HG03521 (cell line): ENCODE measurements at regions not wholly inside any gene's neighbourhood (a gene's known extent, or its start where the extent isn't known, plus 50 kb on each side); places are given as distances from the start of the nearest gene placed in this dataset.
"Not testable (repeated sequence)": the region's sequence is repeated elsewhere in the genome, so short reads cannot be mapped to it uniquely, and the experiment has no call there.

Experiments used
- ATAC-seq: cut with Tn5 transposase; IDR thresholded peaks from one replicate; pipeline ENCODE4 v1.9.1; 2021; ENCODE audit warnings: mild to moderate bottlenecking, moderate library complexity; ENCODE audit not compliant: unreplicated experiment

DNA sequence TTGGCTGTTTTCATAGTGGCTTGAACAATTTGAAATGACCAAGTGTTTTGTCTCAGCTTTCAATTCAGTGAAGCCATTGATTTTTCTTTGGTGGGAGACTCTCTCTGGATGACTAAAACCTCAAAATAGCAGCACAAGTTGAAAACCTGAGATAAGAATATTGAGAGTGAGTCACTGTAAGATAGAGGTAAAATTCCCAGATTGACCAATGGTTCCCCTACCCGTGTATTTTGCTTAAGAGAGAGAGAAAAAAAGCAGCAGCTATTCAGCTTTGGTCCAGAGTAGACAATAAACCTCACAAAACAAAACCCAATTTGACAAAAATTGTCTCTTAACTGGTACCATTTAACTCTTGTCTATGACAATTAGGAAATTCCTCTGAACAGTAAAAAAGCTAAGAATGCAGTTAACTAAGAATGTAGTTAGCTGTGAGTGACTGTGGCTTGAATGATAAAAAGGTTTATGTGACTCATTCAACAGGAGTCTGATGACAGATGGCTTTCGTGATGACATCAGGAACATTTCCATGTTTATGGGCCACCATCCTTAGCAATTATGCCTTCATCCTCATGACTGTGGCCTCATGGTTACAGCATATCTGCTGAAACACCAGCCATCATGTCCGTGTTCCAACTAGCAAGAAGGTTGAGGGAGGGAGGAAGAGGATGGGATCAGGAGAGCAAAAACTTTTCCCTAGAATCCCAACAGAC, 356.9 kb downstream of the NDFIP2 start:
- no peak for ATAC-seq

DNA sequence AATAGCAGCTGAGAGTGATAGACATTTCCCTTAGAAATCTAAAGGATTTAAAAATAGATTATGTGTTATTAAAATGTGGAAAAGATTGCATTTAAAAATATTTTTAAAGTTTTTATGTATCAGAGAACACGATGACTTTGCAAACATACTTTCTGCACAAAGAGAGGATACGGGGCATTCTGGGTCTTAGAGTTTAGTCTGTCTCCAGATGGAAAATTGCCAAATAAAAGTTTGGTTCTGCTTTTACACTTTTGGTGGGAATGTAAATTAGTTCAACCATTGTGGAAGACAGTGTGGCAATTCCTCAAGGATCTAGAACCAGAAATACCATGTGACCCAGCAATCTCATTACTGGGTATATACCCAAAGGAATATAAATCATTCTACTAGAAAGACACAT, 355.2 kb downstream of the NDFIP2 start:
- ATAC-seq: not testable (repeated sequence)

DNA sequence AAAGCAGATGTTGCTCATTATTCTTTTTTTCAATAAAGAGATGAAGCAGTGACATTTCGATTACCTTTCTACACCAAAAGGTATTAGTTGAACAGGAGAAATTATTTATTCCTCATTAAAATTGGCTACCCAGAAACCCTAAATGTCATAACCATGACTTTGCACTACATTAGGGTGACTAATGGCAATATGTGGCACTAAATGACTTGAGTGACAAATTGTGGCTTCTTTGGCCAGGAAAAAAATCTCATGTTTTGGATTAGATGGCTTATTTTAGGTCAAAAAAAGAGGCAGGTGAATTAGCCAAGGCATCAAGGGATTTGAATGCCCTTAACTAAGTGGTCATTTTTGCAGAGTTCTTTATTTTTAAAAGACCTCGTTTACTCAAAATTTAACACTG, 353.9 kb downstream of the NDFIP2 start:
- no peak for ATAC-seq

DNA sequence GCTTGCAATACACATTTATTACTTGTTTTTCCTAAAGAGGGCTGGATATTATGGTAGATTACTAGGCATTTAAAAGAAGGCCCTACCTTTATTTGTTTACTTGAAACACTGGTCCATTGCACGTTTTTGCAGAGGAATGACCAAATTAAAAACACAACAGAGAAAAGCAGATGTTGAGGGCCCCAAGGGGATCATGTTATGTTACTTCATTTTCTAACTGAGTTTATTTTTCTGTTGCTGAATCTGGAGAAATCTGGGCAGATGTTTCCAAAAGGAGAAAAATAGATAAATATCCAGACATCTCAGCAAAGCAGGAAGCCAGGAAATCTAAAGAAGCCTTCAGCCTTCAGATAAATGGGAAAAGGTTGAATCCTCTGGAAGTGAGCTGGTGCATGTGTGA, 353.0 kb downstream of the NDFIP2 start:
- ATAC-seq: no peak

DNA sequence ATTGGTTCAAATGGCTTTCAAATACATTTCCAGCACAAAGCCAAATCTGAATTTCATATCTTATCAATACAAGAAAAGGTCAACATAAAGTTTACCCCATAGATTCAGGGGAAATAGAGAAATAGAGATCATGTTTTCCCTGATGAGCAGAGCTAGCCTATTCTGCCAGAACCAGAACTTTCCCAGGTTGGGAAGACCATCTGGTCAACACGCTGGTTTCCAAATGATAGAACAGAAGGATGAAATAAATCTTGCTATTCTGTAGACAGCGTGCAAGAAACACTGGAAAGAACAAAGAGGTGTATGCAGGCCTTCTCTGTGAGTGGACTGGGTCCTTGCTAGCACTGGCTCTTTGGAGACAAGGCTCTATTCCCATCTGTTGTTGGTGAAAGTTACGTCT, 350.6 kb downstream of the NDFIP2 start:
- no peak for ATAC-seq

DNA sequence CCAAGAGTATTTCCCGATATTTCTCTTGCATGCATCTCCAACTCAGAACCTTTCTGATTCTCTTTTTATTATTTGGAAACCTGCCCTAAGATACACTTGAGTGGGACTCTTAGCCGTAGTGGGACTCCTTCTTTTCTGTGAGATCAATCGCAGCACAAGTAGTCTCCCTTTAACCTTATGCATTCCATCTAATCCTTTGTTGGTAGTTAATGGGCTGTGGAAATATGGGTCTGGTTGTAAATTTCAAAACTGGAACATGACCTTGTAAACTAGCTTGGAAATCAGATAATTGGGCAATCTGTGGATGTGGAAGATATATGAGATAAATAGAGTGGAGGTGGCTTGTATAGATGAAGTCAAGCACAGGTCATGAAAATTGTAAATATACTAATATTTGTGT, 350.0 kb downstream of the NDFIP2 start:
- ATAC-seq: no peak

DNA sequence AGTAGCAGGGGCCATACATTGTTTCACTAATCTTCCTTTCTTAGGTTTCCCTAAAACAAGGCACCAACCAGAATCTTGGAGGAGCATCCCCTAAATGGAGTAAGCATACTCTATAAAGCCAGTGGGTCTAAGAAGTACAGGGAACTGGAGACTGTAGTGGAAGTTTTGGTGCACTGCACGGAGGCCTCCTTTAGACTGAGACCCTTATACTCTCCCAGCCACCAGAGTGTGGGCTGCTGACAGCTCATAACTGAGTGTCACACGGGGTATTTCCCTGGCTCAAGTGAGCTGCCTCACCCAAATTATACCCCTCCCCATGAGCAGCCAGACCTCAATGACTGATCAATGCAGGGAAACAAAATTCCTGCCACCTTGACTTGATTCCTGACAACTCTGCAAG, 349.5 kb downstream of the NDFIP2 start:
- no peak for ATAC-seq

DNA sequence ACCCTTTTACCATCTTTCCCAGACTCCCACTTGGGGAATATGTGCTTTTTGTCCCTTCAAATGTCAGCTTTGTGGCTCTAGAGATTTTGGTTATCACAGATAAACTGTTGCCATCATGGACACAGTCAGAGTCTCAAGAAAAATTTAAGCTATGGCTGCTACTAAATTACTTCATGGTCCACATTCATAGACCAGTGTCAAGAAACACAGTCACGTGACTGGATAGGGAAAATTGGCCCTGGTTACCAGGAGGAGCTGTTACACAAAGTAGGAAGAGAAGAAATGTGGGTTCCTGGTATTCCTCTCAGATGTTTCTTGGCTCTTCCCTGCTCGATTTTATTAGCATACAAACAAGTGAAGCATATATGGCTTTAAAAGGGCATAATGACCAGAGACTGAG, 348.9 kb downstream of the NDFIP2 start:
- no peak for ATAC-seq

DNA sequence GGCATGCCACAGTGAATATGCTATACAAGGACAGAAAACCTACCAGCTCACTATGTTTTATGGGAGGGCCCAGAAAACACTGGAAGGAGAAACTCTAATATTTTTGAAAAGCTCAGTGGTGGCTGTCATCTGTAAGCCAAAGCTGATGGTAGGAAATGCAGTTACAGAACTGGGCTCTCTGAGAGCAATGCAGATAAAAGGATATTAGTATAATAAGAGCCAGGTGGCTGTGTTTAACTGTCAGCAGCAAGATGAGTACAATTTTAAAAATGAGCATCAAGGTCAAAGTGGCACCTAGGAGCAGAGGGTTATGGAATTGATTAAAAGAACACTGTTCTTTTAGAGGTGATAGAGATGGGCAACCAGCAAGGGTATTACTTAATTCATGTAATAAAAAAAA, 345.0 kb downstream of the NDFIP2 start:
- no peak for ATAC-seq

DNA sequence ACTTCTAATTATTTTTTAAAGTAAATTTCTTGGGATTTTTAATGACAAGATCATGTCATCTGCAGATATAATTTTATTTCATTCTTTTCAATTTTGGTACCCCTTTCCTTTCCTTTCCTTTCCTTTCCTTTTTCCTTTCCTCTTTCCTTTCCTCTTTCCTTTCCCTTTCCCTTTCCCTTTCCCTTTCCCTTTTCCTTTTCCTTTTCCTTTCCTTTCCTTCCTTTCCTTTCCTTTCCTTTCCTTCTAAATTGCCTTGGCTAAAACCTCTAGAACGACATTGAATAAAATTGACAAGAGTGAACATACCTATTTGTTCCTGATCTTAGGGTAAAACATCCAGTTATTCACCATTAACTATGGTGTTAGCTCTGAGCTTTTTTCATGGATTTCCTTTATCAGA, 334.1 kb downstream of the NDFIP2 start:
- ATAC-seq: no peak

DNA sequence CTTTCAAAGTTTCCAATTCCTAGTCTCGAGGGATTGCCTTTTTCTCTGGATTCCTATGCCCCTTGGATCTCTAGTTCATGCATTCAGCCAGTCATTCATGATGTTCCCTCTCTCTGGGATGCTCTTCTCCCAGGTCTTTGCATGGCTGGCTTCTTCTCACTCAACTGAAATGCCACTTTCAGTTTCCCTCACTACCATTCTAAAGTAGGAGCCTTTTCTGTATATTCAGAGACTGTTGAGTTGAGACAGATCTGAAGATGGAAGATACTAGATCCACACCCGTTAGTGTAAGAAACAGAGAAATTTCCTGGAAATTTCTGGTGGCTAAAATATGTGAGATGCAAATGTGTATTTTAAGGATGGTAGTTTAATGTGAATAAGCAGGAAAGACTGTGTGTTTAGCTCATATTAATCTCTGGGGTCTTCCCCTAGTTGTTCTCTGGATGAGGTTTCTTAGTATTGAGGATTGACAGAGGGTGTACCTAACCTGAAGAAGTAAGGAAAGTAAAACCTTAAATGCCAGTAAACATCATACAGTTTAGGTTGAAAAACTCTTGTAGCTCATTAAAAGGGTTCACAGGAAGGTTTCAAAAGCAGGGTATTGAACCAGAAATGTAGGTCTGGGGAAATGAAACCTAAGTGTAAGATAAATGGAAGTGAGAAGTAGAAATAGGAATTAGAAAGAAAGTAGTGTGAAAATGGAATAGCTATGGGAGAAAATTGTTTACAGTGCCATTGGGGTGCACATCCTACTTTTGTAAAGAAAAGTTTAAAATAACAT, 331.3 kb downstream of the NDFIP2 start:
- peak; percentile 60 for ATAC-seq

DNA sequence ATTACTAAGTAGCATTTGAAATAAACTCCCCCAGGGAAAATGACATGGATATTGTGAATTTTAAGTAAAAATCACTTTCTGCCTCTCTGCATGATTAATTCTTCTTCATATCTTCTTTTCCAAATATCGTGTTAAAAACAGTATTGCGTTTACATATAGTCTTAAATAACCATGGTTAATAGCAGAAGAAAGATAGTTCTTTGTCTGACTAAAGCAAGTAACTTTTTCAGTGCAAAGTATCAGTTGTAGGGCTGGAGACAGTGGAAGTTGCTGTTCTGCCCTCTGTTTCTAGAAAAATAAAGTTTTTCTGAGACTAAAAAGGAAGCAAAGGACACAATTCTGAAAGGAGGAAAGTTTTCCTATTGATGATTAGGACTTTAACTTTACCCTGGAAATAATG, 330.2 kb downstream of the NDFIP2 start:
- ATAC-seq: no peak

DNA sequence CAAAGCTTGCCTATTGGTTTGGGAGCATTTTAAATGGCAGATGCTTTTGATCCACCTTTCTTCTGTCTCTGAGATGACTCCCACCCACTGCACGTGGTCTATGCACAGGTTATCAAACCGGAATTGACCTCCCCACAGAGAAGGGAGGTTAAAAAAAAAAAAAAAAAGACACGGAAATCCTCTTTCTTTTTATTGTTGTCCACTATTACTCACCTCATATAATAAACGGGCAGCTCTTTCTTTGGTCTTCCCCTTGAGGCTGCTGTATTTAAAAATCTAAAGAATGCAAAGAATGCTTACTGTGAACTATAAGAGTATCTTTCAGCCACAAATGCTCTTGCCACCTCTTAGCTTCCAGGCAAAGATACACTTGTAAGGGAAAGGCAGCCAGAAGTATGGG, 329.7 kb downstream of the NDFIP2 start:
- ATAC-seq: no peak

DNA sequence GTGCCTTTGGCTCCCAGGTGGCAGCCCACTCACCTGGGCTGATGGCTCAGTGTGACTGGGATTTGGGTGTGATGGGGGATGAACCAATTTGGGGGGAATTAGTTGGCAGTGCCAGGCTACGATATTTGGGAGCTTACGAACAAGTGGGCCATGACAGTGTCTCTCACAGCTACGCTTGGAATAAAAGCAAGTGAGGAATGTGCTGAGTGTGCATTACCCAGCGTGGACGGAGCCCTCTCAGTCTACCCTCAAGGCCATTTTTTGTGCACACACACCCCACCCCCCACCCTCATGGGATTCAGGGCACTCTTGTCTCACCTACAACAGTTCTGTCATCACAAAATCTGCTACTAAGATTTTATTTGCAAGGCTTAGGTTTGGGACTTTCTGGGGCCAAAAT, 329.1 kb downstream of the NDFIP2 start:
- ATAC-seq: no peak

DNA sequence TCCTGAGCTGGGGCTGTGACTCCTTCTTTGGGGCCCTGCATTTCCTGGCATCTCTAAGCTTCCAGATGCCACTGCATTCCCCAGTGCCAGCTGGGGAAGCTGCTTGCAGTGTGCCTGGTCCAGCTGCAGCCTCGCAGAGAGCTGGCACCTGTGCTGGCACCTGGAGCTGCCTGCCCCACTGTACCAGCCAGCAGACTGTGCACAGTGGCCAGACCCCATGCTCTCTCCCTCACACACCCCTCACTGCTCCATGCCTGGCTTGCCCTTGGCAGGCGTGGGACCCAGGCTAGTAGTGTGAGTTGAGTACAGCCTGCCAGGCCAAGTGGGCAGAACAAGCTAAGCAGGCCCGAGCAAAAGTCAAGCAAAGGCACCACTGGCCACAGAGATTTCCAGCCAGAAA, 327.5 kb downstream of the NDFIP2 start:
- ATAC-seq: no peak

DNA sequence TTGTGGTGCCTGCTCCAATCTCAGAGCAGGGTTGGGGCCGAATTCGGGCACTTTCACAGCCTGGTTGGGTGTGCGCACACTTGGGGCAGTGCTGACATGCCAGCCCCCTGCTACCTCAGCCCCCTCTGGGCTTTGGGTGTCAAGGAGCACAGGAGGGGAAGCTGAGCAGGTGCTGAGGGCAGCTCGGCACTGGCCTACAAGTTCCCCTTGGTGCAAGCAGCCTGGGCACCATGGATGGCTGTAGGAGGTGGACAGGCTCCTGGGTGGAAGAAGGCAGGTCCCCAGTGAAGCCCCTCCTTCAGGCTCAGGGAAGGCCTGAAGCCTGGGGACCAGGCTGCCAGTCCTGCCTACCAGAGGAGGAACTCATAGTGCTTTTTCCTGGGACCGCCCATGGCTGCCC, 326.6 kb downstream of the NDFIP2 start:
- ATAC-seq: no peak

DNA sequence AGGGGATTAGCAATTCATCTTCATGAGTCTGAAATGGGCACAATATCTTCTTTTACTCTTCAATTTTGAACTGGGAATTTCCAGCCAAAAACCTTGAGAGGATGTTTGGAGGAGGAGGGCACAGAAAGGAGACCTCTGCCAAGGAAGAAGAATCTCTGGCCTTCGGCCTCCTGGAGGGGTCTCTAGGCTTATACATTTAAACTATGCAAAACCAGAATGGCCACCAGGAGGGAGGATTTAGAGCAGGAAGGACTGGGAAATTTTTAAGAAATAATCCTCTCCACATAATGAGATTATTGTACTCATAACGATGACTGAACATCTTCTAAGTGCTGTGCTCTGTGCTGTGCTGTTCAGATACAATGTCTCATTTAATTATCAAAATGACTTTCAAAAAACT, 325.9 kb downstream of the NDFIP2 start:
- ATAC-seq: no peak

DNA sequence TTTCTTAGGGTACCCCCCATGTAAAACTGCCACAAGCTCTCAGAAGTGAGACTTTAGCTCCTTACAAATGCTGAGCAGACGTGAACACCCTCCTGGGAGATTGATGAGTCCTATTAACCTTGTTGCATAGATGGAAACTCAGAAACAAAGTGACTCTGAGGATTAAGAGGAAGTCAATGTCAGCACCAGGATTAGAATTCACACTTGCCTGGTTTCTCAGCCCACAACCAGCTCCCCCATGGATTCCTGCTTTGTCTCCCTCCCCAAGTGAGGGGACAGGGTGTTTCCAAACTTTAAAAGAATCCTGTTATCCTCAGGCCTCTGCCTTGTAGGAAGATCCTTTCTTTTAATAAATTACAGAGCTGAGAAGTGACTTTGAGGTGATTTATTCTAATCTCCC, 324.4 kb downstream of the NDFIP2 start:
- no peak for ATAC-seq

DNA sequence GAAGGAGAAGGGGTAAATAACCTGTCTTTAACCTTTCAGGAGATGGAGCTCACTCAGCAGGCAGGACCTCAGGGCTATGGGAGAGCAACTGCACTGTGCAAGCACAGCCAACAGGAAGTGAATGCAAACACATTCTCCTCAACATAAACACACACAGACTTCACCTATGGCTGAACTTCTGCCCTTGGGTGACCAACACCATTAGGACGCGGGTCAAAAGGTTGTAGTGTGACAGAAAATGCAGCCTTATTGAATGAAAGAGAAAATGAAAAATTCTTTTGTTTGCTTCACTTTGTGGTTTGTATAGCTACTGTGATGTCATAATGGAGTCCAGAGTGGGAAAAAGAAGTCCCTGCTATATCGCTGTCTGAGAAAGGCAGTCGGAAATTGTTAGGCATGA, 323.0 kb downstream of the NDFIP2 start:
- ATAC-seq: no peak

DNA sequence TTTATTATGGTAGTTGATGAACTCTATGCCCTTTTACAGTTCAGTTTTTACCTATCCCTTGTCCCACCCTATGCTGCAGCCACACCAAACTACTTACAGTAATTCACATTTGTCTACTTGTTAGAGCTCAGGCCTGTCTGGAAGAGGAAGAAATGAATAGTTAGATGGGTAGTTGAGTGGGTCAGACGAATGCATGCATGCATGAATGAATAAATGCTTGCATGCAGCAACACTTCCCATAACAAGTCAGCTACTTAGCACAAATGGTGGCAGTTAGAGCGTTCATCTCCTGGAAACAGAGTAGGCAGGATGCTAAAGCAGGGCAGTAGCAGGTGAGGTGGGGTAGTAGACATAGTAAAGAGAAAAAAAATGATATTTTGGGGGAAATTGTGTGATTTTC, 322.3 kb downstream of the NDFIP2 start:
- no peak for ATAC-seq

DNA sequence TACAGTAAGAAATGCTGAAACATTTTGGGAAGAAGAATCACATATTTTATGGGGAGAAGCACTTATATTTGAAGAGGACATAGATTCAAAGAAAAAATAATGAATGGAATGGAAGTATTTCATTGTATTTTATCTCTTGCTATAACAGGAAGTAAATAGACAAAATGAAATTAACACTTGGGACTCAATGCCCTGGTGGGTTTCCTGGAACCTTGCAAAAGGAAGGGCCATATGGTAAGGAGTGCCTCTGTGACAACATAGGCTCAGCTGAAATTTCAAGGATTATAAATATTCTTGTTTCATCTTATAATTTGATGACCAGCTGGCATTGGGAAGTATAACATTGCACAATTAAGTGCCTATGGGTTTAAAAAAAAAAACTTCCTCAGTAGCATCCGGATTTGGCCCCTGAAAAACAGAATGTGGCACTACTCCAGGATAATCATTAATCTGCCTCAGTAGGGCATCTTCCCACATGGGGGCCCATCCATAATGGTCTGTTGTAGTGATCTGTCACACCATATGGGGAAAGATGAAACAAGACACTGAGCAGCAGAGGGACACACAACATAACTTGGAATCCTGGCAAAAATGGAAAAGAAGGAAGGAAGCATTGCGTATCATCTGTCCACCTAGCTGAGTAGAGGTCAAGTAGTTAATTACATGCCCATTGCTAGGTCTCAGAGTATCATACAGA, 321.6 kb downstream of the NDFIP2 start:
- no peak for ATAC-seq
